TTC549 (cell line): ENCODE measurements at regions not wholly inside any gene's neighbourhood (a gene's known extent, or its start where the extent isn't known, plus 50 kb on each side); places are given as distances from the start of the nearest gene placed in this dataset.
"Not testable (repeated sequence)": the region's sequence is repeated elsewhere in the genome, so short reads cannot be mapped to it uniquely, and the experiment has no call there.

ENCODE experiments used
- FAIRE-seq: peaks from 2 replicates; lab custom pipeline; 2012; peaks lifted over from hg19 to GRCh38; lab: Jason Lieb, UNC

DNA sequence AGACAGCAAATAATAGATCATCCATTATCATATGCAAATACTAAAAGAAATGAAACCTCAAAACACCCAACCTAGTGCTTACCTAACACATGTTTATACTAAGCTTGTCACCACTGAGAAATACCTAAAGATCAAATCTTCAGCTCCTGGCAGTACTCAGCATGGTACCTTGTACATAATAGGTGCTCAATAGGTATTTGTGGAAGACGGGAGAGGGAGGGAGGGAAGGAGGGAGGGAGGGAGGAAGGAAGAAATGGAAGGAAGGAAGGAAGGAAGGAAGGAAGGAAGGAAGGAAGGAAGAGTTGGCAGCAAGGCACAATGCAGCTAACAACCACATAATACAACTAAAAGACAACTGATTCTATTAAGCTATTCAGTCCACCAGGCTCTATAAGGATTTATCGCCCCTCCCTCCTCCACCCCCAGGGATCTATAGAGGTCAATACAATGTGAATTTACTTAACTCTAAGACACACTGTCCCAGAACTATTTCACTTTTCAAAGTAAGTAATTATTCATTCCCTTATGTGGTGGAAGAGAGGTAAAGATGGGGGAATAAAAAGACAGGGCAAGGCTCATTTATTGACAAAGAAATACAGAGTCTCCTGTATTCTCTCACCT lies 328.9 kb downstream of the PAPSS1 start:
- FAIRE-seq, result no peak

DNA sequence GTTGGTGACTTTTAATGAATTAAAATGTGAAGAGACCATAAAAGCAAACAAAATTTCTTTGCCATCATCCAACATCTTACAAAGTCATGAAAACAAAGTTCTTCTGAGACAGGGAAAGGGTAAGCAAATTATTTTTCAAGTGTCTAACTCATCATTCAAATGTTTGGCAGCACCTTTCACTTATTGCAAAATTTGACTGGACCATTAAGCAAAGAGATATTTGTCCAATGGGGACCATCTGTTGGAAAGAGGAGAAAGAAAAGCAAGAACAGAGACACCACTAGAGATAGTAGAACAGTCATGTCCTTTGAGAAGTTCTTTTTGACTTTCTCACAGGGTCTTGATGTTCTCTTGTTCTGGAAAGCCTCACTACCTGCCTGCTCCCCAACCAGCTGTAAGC lies 330.1 kb downstream of the PAPSS1 start:
- no peak for FAIRE-seq

DNA sequence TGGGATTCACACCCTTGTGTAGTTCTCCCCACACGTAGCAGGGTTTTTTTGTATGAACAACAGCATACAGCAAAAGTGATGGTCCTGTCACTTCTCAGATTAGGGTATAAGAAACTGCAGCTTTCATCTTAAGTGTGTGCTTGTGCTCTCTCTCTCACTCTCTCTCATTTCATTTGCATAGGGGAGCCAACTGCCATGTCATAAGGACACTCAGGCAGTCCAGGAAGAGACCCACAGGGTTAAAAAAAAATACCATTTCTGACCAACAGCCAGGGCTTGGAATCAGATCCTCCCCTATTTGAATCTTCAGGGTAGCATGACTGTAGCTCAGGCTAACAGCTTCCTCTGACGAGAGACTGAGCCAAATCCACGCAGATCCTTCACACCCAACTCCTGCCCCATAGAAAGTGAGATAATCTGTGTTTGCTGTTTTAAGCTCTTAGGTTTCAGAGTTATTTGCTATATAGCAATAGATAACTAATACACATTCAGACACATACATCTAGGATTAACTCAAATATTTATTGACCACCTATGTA lies 331.2 kb downstream of the PAPSS1 start:
- no peak for FAIRE-seq

GRCh38 chr4:107380836-107381438 lies 339.1 kb downstream of the PAPSS1 start:
- FAIRE-seq, result no peak

- FAIRE-seq, result no peak
Observed at GRCh38 chr4:107380190-107380589, 339.8 kb downstream of the PAPSS1 start.

DNA sequence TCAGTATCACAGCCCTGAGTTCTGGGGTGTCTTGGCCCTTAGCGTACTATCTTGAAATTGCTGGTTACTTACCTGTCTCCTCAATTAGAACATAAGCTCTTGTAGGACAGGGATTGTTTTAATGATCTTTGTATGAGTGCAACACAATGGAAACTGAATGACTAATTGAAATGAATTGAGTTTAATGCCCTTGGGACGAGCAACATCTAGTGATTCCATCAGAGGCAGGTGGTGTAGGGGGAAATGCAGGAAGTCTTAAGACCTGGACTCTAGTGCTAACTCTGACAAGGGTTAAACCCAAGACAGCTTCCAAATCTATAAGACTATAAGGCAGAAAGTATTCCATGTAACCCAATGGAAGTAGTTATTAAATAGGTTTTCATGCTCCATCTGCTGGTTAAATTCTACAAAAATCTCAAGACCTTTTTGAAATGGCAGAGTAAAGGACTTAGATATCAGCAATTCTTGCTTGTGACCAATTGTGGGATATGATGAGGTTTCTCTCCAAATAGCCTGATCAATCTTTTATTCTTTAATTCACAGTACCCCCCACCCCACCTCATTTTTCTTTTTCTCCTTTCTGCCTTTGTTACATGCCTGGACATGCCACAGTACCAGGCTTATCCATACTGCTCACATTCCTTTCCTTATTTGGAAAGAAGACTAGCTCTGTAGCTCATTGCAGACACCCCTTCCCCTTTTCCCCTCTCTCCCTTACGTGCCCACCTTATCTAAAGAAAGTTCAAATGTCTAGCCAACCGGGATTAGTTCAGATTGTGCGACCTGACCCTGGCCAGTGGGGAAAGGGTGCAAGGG lies 340.8 kb downstream of the PAPSS1 start:
- no peak for FAIRE-seq

- FAIRE-seq, result no peak
Observed at GRCh38 chr4:107376293-107376692, 340.2 kb upstream of the DKK2 start.

GRCh38 chr4:107366900-107367299 lies 330.8 kb upstream of the DKK2 start:
- FAIRE-seq, result no peak

GRCh38 chr4:107366016-107366735 lies 330.1 kb upstream of the DKK2 start:
- no peak for FAIRE-seq

GRCh38 chr4:107363125-107363524 lies 327.0 kb upstream of the DKK2 start:
- no peak for FAIRE-seq

- no peak for FAIRE-seq
Observed at GRCh38 chr4:107359208-107359607, 323.1 kb upstream of the DKK2 start.

GRCh38 chr4:107354304-107354703 lies 318.2 kb upstream of the DKK2 start:
- not testable (repeated sequence) for FAIRE-seq

- no peak for FAIRE-seq
Observed at GRCh38 chr4:107351196-107351595, 315.1 kb upstream of the DKK2 start.

DNA sequence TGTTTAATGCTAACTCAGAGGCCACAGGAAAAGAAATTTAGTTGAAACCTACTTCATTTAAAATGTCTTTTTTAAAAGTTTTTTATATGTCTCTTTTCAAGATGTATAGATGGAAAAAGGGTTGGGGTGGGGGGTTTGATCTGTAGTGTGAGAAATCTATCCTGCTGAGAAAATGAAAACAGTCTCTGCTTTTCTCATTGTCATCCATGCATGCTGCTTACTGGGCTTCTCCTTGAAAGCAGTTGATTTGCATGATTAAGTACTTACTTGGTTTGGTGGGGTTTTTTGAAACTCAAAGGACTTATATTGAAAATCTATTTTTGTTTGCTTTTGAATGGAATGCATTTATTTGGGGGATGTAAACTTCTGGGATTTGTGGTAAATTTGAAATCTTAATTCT lies 313.6 kb upstream of the DKK2 start:
- no peak for FAIRE-seq

- FAIRE-seq, result no peak
Observed at GRCh38 chr4:107349266-107349665, 313.2 kb upstream of the DKK2 start.

- FAIRE-seq, result no peak
Observed at GRCh38 chr4:107348188-107349050, 312.3 kb upstream of the DKK2 start.

DNA sequence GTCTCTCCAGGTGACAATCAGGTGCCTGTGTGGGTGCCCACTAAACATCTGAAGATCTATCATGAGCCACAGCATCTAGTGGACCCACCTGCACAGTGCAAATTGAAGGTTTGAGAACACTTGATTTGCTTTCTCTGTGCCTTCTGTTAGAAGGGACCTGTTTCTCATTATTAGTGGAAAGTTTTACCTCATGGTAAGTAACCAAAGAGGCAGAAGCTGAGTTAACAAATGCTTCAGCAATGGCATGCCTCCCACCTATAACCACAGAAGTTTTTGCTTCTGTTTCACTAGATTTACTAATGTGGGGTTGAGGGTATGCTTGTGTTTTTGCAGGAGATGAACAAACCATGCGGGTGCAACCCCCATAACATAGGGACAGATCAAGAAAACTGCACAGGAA lies 297.4 kb upstream of the DKK2 start:
- FAIRE-seq, result no peak

DNA sequence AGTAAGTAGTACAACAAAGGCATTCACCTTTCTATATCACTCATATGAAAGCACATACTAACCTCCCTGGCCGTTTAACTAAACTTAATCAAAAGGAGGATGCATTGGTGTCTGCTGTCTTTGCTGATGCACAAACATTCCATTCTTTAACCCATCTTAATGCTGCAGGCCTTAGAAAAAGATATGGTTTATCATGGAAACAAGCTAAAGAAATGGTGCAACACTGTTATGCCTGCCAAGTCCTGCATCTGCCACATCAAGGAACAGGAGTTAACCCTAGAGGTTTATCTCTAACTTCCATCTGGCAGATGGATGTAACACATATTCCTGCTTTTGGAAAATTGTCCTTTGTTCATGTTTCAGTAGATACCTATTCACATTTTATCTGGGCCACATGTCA lies 296.5 kb upstream of the DKK2 start:
- FAIRE-seq, result not testable (repeated sequence)

GRCh38 chr4:107330916-107331315 lies 294.8 kb upstream of the DKK2 start:
- no peak for FAIRE-seq

GRCh38 chr4:107319386-107319785 lies 283.3 kb upstream of the DKK2 start:
- FAIRE-seq, result no peak

GRCh38 chr4:107318078-107318477 lies 282.0 kb upstream of the DKK2 start:
- FAIRE-seq, result no peak

GRCh38 chr4:107317611-107318010 lies 281.5 kb upstream of the DKK2 start:
- FAIRE-seq, result no peak
